GM19351 (cell line): ENCODE measurements at regions not wholly inside any gene's neighbourhood (a gene's known extent, or its start where the extent isn't known, plus 50 kb on each side); places are given as distances from the start of the nearest gene placed in this dataset.
"Not testable (repeated sequence)": the region's sequence is repeated elsewhere in the genome, so short reads cannot be mapped to it uniquely, and the experiment has no call there.

Experiments used
- ATAC-seq: cut with Tn5 transposase; IDR thresholded peaks from one replicate; pipeline ENCODE4 v1.9.1; 2021; ENCODE audit warnings: mild to moderate bottlenecking, moderate library complexity; ENCODE audit not compliant: unreplicated experiment

DNA sequence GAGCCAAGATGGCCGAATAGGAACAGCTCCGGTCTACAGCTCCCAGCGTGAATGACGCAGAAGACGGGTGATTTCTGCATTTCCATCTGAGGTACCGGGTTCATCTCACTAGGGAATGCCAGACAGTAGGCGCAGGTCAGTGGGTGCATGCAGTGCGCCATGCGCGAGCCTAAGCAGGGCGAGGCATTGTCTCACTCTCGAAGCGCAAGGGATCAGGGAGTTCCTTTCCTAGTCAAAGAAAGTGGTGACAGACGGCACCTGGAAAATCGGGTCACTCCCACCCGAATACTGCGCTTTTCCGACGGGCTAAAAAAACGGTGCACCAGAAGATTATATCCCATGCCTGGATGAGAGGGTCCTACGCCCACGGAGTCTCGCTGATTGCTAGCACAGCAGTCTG is 600.1 kb downstream of the PRR16 start:
- ATAC-seq, result not testable (repeated sequence)

DNA sequence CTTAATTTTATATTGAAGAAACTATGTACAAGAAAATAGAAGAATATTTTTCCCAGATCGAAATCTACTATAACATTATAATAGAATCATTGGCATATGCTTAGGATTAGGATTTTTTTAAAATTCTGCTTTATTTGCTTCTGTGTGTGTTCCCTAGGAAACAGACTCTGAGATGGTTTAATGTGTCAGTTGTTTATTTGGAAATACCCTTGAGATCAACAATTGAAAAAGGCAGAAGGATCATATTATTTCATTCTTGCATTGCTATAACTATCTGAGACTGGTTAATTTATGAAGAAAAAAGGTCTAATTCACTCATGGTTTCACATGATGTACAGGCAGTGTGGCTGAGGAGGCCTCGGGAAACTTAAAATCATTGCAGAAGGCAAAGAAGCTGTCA is 622.6 kb downstream of the PRR16 start:
- no peak for ATAC-seq

DNA sequence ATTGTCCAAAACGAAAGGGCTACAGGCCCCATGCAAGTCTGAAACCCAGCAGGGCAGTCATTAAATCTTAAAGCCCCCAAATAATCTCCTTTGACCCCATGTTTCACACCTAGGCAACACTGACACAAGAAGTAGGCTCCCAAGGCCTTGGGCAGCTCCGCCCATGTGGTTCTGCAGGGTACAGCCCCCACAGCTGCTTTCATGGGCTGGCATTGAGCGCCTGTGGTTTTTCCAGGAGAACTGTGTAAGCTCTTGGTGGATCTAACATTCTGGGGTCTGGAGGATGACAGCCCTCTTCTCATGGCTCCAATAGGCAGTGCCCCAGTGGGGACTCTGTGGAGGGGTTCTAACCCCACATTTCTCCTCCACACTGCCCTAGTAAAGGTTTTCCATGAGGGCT is 623.5 kb downstream of the PRR16 start:
- ATAC-seq, result no peak

DNA sequence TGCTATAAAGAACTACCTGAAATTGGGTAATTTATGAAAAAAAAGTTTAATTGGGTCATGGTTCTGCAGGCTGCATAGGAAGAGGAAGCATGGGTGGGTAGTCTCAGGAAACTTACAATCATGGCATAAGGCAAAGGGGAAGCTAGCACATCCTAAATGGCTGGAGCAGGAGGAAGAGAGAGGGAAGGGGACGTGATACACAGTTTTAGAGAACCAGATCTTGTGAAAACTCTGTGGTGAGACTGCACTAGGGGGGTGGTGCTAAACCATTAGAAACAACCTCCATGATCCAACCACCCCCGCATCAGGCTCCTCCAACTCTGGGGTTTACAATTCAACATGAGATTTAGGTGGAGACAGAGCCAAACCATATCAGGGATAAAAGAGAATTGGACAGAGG is 624.2 kb downstream of the PRR16 start:
- no peak for ATAC-seq

DNA sequence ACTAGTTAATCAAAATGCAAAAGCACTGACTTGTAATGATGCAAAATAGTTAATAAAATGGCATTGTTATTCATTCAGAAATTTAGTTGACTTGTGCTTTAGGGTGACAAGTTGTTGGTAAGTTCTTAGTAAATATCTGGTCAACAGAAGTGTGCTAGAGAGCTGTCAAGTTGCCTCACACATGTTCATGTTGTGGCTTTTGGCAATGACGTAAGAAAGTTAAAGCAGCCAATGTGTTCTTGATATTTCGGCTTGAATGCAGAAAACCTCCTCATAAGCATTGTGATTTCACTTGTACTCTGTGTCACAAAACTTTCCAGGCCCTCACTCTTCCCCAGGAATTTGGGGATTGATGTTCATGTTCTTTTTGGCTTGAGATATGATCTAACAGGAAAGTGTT is 626.7 kb downstream of the PRR16 start:
- no peak for ATAC-seq

DNA sequence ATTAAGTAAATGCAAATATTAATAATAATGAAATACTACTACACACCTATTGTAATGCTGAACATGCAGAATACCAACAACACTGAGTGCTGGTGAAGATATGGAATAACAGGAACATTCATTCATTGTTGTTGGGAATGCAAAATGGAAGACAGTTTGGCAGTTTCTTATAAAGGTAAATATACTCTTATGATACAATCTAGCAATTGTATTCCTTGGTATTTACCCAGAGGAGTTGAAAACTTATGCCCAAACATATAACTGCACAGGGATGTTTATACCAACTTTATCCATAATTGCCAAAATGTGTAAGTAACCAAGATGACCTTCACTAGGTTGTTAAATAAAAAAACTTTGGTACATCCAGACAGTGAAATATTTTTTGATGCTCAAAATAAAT is 636.8 kb downstream of the PRR16 start:
- no peak for ATAC-seq

DNA sequence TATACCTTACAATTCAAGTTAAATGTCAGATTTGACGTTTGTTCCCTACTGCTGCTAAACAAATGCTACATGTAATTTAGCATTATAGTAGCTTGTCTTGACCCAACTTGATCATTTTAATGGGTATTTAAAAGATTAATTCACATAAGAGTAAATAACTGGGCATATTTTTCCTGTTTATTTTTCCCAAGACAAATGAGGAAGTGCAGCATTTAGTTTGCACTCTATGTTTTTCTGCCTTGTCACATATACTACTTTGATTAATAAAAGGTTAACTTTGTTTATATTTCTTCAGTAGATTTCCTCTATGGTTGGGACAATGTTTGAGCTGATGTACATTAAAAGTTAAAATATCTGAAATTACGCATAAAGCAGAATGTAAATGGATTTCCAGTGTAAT is 641.8 kb downstream of the PRR16 start:
- no peak for ATAC-seq

DNA sequence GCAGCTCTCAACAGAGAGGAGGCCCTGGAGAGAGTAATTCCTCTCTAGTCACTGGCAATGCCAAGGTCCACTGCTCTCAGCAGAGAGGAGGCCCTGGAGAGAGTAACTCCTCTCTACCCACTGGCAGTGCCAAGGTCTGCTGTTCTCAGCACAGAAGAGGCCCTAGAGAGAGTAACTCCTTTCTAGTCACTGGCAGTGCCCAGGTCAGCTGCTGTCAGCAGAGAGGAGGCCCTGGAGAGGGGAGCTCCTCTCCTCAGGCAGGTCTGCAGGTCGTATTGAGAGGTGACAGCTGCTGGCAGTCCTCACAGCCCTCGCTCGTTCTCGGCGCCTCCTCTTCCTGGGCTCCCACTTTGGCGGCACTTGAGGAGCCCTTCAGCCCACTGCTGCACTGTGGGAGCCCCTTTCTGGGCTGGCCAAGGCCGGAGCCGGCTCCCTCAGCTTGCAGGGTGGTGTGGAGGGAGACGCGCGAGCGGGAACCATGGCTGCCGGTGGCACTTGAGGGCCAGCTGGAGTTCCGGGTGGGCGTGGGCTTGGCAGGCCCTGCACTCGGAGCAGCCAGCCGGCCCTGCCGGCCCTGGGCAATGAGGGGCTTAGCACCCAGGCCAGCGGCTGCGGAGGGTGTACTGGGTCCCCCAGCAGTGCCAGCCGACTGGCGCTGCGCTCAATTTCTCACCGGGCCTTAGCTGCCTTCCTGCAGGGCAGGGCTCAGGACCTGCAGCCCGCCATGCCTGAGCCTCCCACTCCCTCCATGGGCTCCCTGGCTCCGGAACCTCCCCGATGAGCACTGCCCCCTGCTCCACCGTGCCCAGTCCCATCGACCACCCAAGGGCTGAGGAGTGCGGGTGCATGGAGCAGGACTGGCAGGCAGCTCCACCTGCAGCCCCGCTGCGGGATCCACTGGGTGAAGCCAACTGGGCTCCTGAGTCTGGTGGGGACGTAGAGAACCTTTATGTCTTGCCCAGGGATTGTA is 642.9 kb downstream of the PRR16 start:
- ATAC-seq, result not testable (repeated sequence)

DNA sequence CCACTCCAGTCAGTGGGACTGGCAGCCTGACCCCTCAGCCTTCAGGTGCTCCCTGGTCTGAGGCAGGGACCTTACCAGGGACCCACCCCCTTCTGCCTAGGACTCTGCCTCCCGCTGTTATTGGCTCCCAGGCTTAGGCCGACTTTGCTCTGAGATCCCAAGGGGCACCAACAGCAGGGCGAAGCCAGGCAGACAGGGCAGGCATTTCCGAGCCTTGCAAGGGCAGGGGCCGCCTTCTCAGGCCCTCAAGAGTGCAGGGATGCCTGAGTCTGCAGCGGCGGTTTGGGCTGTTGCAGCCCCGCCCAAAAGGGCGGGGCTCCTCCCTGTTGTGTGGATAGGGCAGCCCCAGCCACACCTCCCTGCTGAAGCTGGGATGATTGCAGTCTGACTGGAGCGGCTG is 644.6 kb downstream of the PRR16 start:
- ATAC-seq, result no peak

DNA sequence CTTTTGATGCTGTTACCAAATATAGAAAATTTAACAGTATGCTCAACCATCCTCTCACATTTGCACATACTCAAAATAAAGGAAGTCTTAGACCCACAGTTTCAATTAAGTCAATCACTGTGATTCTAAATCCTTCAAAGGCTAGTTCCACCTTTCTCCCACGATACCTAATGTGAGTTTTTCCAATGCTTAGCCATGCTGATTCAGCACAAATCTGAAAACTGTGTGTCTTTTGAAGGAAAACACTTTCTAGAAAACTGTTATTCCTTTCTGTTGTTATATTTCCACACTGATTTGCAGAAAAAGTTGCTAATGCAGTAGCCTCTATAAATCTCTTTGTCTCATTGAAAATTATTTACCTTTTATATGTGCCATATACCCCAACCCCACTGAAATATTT is 645.7 kb downstream of the PRR16 start:
- ATAC-seq, result no peak

DNA sequence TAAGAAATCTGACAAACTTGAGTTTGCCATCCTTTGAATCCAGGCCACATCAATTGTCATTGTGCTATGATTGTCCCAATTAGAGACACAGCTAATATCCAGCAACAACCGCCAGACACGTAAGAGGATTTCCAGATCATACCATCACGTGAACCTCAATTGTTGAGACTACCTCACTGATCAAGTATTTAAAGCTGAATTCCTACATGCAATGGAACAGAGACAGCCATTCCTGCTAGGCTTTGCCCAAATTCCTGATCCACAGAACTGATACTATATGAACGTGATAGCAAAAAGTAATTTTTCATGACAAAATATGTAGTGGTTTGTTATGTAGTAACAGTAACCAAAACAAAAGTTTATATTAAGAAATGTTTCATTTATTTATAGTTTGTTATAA is 657.7 kb downstream of the PRR16 start:
- no peak for ATAC-seq

DNA sequence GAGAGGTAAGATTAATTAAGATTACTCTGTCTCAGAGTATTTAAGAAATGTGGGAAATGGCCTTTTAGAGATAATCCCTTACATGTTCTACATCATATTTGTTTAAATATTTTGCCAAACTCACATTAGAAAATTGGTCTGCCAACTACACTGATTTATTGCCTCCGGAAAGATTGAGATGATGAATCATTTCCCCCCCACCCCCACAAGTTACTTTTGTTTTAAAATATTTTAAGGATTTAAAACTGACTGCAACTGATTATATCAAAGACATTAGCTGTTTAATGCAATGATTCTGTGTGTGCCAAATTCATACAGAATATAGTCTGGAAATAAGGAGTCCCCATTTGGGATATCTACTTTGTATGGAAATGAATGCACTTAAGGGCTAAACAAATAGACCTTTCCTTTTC is 674.4 kb downstream of the PRR16 start:
- no peak for ATAC-seq

DNA sequence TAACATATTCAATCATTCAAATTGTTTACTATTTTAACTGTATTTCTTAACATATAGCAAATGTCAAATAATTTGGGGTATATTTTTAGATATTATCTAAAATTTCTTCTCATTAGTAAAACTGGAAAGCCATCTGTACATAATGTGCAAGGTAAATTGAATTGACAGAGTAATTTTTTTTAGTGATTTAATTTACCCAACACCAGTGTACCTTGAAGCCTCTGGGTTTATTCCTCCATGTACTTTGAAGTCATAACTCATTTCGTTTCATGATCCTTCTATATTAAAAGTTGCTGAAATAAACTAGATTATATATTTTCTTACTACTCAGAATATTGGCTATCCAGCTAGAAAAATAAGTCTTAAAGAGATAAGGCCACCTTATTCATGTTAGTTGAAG is 674.9 kb downstream of the PRR16 start:
- ATAC-seq, result no peak

DNA sequence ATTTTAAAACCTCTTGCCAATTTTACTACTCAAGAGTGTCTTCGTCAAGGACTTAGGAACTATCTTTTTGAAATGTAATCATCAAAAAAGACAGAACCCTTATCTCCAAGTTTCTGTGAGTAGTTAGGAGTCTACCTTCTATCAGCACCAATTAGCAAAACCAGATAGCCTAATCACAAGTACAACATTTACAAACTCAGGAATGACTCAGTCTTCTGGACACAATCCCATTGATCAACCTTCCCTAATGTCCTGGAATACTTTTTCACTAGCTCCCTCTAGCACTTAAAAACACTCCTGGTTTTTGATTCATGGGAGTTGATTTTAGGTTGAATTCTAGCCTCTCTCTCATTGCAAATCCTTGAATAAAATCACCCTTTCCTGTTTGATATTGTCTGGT is 680.7 kb downstream of the PRR16 start:
- ATAC-seq, result no peak

DNA sequence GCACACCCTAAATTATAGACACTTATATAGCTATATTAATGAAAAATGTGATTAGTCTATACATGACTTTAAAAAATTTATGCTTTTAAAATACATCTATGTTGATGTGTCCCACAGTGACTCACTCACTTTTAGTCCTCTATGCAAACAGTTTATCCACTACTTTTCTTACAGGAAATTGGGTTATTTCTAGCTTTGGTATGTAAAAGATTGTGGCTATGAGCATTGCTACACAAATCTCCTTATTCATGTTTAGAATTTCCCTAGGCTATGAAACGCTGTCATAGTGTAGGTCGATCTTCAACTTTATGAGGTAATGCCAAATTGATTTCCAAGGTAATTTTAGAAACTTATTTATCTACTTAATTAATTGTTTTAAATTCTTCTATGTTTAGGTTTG is 687.4 kb downstream of the PRR16 start:
- no peak for ATAC-seq

DNA sequence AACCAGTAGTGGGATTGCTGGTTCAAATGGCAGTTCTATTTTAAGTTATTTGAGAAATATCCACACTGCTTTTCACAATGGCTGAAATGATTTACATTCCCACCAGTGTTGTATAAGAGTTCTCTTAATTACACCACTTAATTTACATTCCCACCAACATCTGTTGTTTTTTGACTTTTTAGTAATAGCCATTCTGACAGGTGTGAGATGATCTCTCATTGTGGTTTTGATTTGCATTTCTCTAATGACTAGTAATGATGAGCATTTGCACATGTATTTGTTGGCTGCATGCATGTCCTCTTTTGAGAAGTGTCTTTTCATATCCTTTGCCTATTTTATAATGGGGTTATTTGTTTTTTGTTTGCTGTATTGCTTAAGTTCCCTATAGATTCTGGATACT is 688.3 kb downstream of the PRR16 start:
- ATAC-seq, result no peak

DNA sequence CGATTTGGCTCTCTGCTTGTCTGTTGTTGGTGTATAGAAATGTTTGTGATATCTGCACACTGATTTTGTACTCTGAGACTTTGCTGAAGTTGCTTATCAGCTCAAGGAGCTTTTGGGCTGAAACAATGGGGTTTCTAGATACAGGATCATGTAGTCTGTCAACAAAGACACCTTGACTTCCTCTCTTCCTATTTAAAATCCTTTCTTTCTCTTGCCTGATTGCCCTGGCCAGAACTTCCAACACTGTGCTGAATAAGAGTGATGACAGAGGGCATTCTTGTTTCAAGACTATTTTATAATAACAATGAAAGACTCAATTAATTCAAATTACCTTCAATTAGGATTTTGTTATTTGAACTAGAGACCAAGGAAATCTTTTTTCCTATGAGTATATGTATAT is 692.5 kb downstream of the PRR16 start:
- ATAC-seq, result no peak

DNA sequence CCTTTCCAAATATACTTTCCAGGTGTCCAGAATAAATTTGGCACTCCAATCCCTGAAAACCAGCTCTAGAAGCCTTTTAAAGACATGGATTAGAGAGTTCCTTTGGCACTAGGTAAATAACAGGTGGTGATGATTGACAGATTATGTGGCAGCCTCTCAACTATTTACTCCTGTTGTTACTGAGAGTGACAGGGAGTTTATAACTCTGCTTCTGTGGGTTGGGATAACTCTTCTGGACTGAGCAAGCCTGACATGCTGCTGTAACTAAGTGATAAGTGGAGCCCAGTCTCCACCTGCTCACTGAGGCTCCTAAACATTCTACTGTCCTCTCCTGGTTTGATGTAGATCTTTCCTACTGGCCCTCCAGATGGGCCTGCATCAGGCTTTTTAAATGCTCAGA is 693.2 kb upstream of the FTMT start:
- ATAC-seq, result no peak

DNA sequence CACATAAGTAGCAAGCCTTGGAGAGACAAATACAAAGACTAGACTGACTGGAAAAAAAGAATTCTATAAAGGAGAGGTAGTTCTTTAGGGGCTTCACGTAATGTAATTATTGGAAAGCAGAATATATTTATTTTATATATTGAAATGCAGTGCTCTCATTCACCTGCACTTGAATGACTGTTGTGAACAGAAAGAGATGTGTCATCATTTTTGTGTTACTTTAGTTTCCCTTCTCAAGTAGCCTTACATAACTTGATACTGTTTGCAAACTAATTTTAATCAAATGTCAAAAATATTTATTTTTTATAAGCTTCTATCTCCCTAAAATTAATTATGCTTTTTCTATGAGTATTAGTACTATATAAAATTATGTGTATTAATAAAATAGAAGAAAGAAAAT is 691.1 kb upstream of the FTMT start:
- no peak for ATAC-seq

DNA sequence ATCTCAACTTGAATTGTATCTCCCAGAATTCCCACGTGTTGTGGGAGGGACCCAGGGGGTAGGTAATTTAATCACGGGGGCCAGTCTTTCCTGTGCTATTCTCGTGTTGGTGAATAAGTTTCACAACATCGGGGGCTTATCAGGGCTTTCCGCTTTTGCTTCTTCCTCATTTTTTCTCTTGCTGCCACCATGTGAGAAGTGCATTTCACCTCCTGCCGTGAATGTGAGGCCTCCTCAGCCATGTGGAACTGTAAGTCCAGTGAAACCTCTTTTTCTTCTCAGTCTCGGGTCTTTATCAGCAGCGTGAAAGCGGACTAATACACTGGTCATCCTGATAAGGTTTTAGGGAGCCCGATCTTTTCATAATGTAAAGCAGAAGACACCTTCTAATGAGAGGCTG is 687.0 kb upstream of the FTMT start:
- no peak for ATAC-seq

DNA sequence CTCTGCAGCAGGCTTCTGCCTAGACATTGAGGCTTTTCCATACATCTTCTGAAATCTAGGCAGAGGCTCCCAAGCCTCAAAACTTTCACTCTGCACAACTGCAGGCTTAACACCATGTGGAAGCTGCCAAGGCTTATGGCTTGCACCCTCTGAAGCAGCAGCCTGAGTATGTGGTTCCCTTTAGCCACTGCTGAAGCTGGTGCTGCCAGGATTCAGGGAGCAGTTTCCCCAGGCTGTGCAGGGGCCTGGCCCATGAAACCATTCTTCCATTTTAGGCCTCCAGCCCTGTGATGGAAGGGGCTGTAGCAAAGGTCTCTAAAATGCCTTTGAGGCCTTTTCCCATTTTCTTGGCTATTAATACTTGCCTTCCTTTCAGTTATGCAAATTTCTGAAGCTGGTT is 680.3 kb upstream of the FTMT start:
- ATAC-seq, result no peak

DNA sequence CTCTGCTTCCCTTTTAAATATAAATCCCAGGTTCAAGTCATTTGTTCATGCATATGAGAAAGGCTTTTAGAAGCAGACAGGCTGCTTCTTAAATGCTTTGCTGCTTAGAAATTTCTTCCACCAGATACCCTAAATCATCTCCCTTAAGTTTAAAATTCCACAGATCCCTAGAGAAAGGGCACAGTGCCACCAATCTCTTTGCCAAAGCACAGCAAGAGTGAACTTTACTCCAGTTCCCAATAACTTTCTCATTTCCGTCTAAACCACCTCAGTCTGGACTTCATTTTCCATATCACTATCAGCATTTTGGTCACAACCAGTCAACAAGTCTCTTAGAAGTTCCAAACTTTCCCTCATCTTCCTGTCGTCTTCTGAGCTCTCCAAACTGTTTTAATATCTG is 679.8 kb upstream of the FTMT start:
- no peak for ATAC-seq

DNA sequence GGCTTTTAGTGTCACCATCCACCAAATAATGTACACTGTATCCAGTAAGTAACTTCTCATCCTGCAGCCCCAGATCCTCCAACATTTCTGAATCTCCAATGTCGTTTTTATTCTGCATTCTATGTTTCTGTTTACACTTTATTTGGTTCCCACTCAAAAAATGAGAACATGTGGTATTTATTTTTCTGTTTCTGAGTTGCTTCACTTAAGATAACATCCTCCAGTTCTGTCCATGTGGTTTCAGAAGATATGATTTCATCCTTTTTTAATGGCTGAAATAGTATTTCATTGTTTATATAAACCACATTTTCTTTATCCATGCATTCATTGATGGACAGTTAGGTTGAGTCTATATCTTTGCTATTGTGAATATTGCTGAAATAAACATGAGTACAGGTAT is 677.3 kb upstream of the FTMT start:
- no peak for ATAC-seq
